Astrocyte (in vitro differentiated cells and primary cell): ENCODE measurements at regions not wholly inside any gene's neighbourhood (a gene's known extent, or its start where the extent isn't known, plus 50 kb on each side); places are given as distances from the start of the nearest gene placed in this dataset.

ENCODE experiments used
- DNase-seq: peaks from one replicate; pipeline ENCODE4 v3.0.0-alpha.2; 2010; ENCODE audit warnings: low read depth
- FAIRE-seq: peaks from 2 replicates; lab custom pipeline; 2011; peaks lifted over from hg19 to GRCh38; lab: Jason Lieb, UNC
- H2AFZ ChIP-seq: 2 replicates; pipeline ENCODE4 v1.6.0; 2012; ENCODE audit warnings: low read depth, low read length, inconsistent platforms
- H3K27ac ChIP-seq: 2 replicates; pipeline ENCODE4 v1.5.1; 2011; ENCODE audit warnings: low read depth, low read length, inconsistent platforms
- H3K27me3 ChIP-seq: 2 replicates; pipeline ENCODE4 v1.6.0; 2011; ENCODE audit warnings: low read length, inconsistent platforms; ENCODE audit not compliant: insufficient read depth
- H3K36me3 ChIP-seq: 2 replicates; pipeline ENCODE4 v1.5.1; 2011; ENCODE audit warnings: low read length, inconsistent platforms; ENCODE audit not compliant: insufficient read depth
- H3K4me1 ChIP-seq: 2 replicates; pipeline ENCODE4 v1.5.1; 2011; ENCODE audit warnings: low read length, inconsistent platforms; ENCODE audit not compliant: insufficient read depth
- H3K4me2 ChIP-seq: 2 replicates; pipeline ENCODE4 v1.6.0; 2012; ENCODE audit warnings: low read length, inconsistent platforms
- H3K4me3 ChIP-seq: 2 replicates; pipeline ENCODE4 v1.5.1; 2011; ENCODE audit warnings: low read depth, mild to moderate bottlenecking, low read length, inconsistent platforms; ENCODE audit not compliant: insufficient read depth
- H3K79me2 ChIP-seq: 2 replicates; pipeline ENCODE4 v1.6.0; 2012; ENCODE audit warnings: mild to moderate bottlenecking, low read length, inconsistent platforms; ENCODE audit not compliant: insufficient read depth
- H3K9ac ChIP-seq: 2 replicates; pipeline ENCODE4 v1.6.0; 2012; ENCODE audit warnings: mild to moderate bottlenecking, low read length, inconsistent platforms
- H3K9me3 ChIP-seq: 2 replicates; pipeline ENCODE4 v1.5.1; 2012; ENCODE audit warnings: low read depth, mild to moderate bottlenecking, low read length, inconsistent platforms; ENCODE audit not compliant: insufficient read depth
- H4K20me1 ChIP-seq: 2 replicates; pipeline ENCODE4 v1.6.0; 2012; ENCODE audit warnings: low read length, inconsistent platforms; ENCODE audit not compliant: insufficient read depth
- H3K27ac Mint-ChIP-seq: one replicate; pipeline ENCODE4 v1.8.0; 2021; ENCODE audit warnings: mild to moderate bottlenecking, mixed read lengths; ENCODE audit not compliant: unreplicated experiment
- H3K27me3 Mint-ChIP-seq: one replicate; pipeline ENCODE4 v1.8.0; 2021; ENCODE audit warnings: low read depth, mixed read lengths; ENCODE audit not compliant: unreplicated experiment
- H3K36me3 Mint-ChIP-seq: one replicate; pipeline ENCODE4 v1.8.0; 2021; ENCODE audit warnings: low read depth, mixed read lengths; ENCODE audit not compliant: unreplicated experiment
- H3K4me1 Mint-ChIP-seq: one replicate; pipeline ENCODE4 v1.8.0; 2021; ENCODE audit warnings: low read depth, mixed read lengths; ENCODE audit not compliant: unreplicated experiment
- H3K4me3 Mint-ChIP-seq: one replicate; pipeline ENCODE4 v1.8.0; 2021; ENCODE audit warnings: mild to moderate bottlenecking, moderate library complexity, mixed read lengths; ENCODE audit not compliant: unreplicated experiment
- H3K9me3 Mint-ChIP-seq: one replicate; pipeline ENCODE4 v1.8.0; 2021; ENCODE audit warnings: mild to moderate bottlenecking, mixed read lengths; ENCODE audit not compliant: unreplicated experiment
- EZH2 ChIP-seq: IDR thresholded peaks from 2 replicates; pipeline ENCODE4 v1.6.1; 2012; ENCODE audit warnings: mild to moderate bottlenecking, low read length, inconsistent platforms; ENCODE audit not compliant: insufficient read depth
- TF ChIP-seq, protein P1 (sequence below): IDR thresholded peaks from 2 replicates; pipeline ENCODE4 v1.5.1; 2011; ENCODE audit warnings: low read depth, mild to moderate bottlenecking, inconsistent platforms, low read length, moderate library complexity; ENCODE audit not compliant: insufficient read depth

- Mint-ChIP-seq H3K27ac (no peak overlapping the region), H3K36me3 (no peaks in the 10 kb centered on the region), H3K4me1 (no peaks in the 10 kb centered on the region), H3K27me3 (no peaks in the 10 kb centered on the region), H3K9me3 (no peaks in the 10 kb centered on the region), H3K4me3 (no peak overlapping the region)
- DNase-seq (no peak), FAIRE-seq (no peak)
- no peaks in the 10 kb centered on the region for H3K36me3 ChIP-seq
- H3K4me2 ChIP-seq = no peak overlapping the region
- no peak overlapping the region for H3K27ac ChIP-seq
- peaks cover 3% of the 10 kb centered on the region for H3K9me3 ChIP-seq
- H3K4me3 ChIP-seq = no peak overlapping the region
- no peaks in the 10 kb centered on the region for H3K27me3 ChIP-seq
- no peaks in the 10 kb centered on the region for H4K20me1 ChIP-seq
- H2AFZ ChIP-seq = no peak overlapping the region
- no peak overlapping the region for H3K9ac ChIP-seq
- no peaks in the 10 kb centered on the region for H3K79me2 ChIP-seq
- TF ChIP-seq, protein P1, sequence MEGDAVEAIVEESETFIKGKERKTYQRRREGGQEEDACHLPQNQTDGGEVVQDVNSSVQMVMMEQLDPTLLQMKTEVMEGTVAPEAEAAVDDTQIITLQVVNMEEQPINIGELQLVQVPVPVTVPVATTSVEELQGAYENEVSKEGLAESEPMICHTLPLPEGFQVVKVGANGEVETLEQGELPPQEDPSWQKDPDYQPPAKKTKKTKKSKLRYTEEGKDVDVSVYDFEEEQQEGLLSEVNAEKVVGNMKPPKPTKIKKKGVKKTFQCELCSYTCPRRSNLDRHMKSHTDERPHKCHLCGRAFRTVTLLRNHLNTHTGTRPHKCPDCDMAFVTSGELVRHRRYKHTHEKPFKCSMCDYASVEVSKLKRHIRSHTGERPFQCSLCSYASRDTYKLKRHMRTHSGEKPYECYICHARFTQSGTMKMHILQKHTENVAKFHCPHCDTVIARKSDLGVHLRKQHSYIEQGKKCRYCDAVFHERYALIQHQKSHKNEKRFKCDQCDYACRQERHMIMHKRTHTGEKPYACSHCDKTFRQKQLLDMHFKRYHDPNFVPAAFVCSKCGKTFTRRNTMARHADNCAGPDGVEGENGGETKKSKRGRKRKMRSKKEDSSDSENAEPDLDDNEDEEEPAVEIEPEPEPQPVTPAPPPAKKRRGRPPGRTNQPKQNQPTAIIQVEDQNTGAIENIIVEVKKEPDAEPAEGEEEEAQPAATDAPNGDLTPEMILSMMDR = no peak
- no peak for TF ChIP-seq EZH2
- H3K4me1 ChIP-seq = no peaks in the 10 kb centered on the region
Observed at GRCh38 chr4:58477513-58477912, 1367.3 kb upstream of the IGFBP7 start.

DNA sequence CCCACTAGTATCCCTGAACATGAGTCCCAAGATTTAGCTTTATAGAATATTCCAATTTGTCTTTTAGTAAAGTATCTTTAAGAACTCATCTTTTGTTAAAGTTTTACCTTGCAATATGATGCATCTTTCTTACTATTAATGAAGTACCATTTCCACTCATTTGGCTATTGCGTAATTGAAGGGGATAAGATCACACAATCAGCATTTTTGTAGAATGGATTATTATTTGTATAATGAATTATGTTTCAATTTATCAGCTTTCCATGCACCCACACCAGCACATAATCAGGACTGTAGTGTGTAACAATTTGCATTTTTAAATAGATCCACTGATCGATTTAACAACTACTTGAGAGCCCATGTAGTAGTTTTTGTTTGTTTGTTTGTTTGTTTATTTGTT, 1364.9 kb upstream of the IGFBP7 start:
- no peak for DNase-seq
- Histone ChIP-seq H3K27ac (no peak overlapping the region), H3K4me3 (no peak overlapping the region), H3K9me3 (peaks cover 3% of the 10 kb centered on the region), H3K9ac (no peak overlapping the region), H3K4me1 (no peaks in the 10 kb centered on the region), H2AFZ (no peak overlapping the region), H4K20me1 (no peaks in the 10 kb centered on the region), H3K79me2 (no peaks in the 10 kb centered on the region), H3K36me3 (no peaks in the 10 kb centered on the region), H3K4me2 (no peak overlapping the region), H3K27me3 (no peaks in the 10 kb centered on the region)
- TF ChIP-seq EZH2 = no peak
- TF ChIP-seq, protein P1 = no peak
- Mint-ChIP-seq H3K27ac (no peak overlapping the region), H3K27me3 (no peaks in the 10 kb centered on the region), H3K4me1 (no peaks in the 10 kb centered on the region), H3K36me3 (no peaks in the 10 kb centered on the region), H3K9me3 (no peaks in the 10 kb centered on the region), H3K4me3 (no peak overlapping the region)
- FAIRE-seq = no peak

DNA sequence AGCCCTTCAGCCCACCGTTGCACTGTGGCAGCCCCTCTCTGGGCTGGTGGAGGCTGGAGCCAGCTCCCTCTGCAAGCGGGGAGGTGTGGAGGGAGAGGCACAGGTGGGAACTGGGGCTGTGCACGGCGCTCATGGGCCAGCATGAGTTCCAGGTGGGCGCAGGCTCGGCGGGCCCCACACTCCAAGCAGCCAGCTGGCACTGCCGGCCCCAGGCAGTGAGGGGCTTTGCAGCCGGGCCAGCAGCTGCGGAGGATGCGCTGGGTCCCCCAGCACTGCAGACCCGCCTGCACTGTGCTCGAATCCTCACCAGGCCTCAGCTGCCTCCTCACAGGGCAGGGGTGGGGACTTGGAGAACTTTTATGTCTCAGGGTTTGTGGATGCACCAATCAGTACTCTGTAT, 1354.8 kb upstream of the IGFBP7 start:
- Histone ChIP-seq H3K4me1 (no peaks in the 10 kb centered on the region), H3K79me2 (no peaks in the 10 kb centered on the region), H4K20me1 (no peaks in the 10 kb centered on the region), H3K9ac (no peak overlapping the region), H3K4me2 (no peak overlapping the region), H2AFZ (no peak overlapping the region), H3K4me3 (no peak overlapping the region), H3K27ac (no peak overlapping the region), H3K9me3 (no peaks in the 10 kb centered on the region), H3K36me3 (no peaks in the 10 kb centered on the region), H3K27me3 (no peaks in the 10 kb centered on the region)
- no peak overlapping the region for H3K27ac Mint-ChIP-seq
- no peak for DNase-seq
- no peaks in the 10 kb centered on the region for H3K36me3 Mint-ChIP-seq
- TF ChIP-seq, protein P1 = no peak
- H3K9me3 Mint-ChIP-seq = peaks cover 3% of the 10 kb centered on the region
- H3K4me3 Mint-ChIP-seq = no peak overlapping the region
- FAIRE-seq = no peak
- no peaks in the 10 kb centered on the region for H3K4me1 Mint-ChIP-seq
- H3K27me3 Mint-ChIP-seq = no peaks in the 10 kb centered on the region
